ENCODE measurements at regions not wholly inside any gene's neighbourhood (a gene's known extent, or its start where the extent isn't known, plus 50 kb on each side); places are given as distances from the start of the nearest gene placed in this dataset.
A peak's percentile ranks its signal among the peaks of the same experiment; 100 is the strongest.
"Not testable (repeated sequence)": the region's sequence is repeated elsewhere in the genome, so short reads cannot be mapped to it uniquely, and the experiment has no call there.

GRCh38 chr7:112945046-112945445, 141.6 kb downstream of the GPR85 start:
- DNase-seq (ENCODE audit: low read depth in 2 of 2): no peak
- H3K4me3 ChIP-seq (replicated peaks in 1 of 2; ENCODE audit: low read depth in 2 of 2, low read length in 2 of 2): no peak overlapping the region
- no peak for TF ChIP-seq CTCF (IDR thresholded peaks at IDR 0.05; ENCODE audit: low read depth, low read length)

- H3K4me3 ChIP-seq (replicated peaks in 1 of 2; ENCODE audit: low read depth in 2 of 2, low read length in 2 of 2): no peak overlapping the region
- TF ChIP-seq CTCF (IDR thresholded peaks at IDR 0.05; ENCODE audit: low read depth, low read length): no peak
- DNase-seq (ENCODE audit: low read depth in 2 of 2): no peak
Observed at GRCh38 chr7:112942981-112943380, 143.6 kb downstream of the GPR85 start.

- not testable (repeated sequence) for H3K4me3 ChIP-seq (replicated peaks in 1 of 2; ENCODE audit: low read depth in 2 of 2, low read length in 2 of 2); DNase-seq (ENCODE audit: low read depth in 2 of 2)
Observed at GRCh38 chr7:112942125-112942524, 144.5 kb downstream of the GPR85 start.

- DNase-seq (ENCODE audit: low read depth in 2 of 2): no peak
- no peak for TF ChIP-seq CTCF (IDR thresholded peaks at IDR 0.05; ENCODE audit: low read depth, low read length)
- H3K4me3 ChIP-seq (replicated peaks in 1 of 2; ENCODE audit: low read depth in 2 of 2, low read length in 2 of 2): peak overlapping the region; percentile 50 to 58
Observed at GRCh38 chr7:112940314-112940732, 146.3 kb downstream of the GPR85 start.

GRCh38 chr7:112939574-112940313, 146.9 kb downstream of the GPR85 start:
- peak overlapping the region; percentile 78 to 91 for H3K4me3 ChIP-seq (replicated peaks in 1 of 2; ENCODE audit: low read depth in 2 of 2, low read length in 2 of 2)
- no peak for TF ChIP-seq CTCF (IDR thresholded peaks at IDR 0.05; ENCODE audit: low read depth, low read length)
- peak; percentile 99 for DNase-seq (ENCODE audit: low read depth in 2 of 2)

GRCh38 chr7:112938863-112939573, 147.6 kb downstream of the GPR85 start:
- peak; percentile 25 to 41 for DNase-seq (ENCODE audit: low read depth in 2 of 2)
- peak overlapping the region; percentile 78 to 91 for H3K4me3 ChIP-seq (replicated peaks in 1 of 2; ENCODE audit: low read depth in 2 of 2, low read length in 2 of 2)
- TF ChIP-seq CTCF (IDR thresholded peaks at IDR 0.05; ENCODE audit: low read depth, low read length): no peak

- no peak for TF ChIP-seq CTCF (IDR thresholded peaks at IDR 0.05; ENCODE audit: low read depth, low read length)
- H3K4me3 ChIP-seq (replicated peaks in 1 of 2; ENCODE audit: low read depth in 2 of 2, low read length in 2 of 2): peak overlapping the region in 1 of 2 donors; percentile 78
- DNase-seq (ENCODE audit: low read depth in 2 of 2): peak; percentile 63
Observed at GRCh38 chr7:112937651-112938415, 147.6 kb upstream of the TMEM168 start.

All from cardiac fibroblast (primary cell).